HepG2 (cell line): ENCODE measurements at regions not wholly inside any gene's neighbourhood (a gene's known extent, or its start where the extent isn't known, plus 50 kb on each side); places are given as distances from the start of the nearest gene placed in this dataset.

Experiments used
- ATAC-seq: fragments of 200-7000 bp; cut with Tn5 transposase; 3 replicates; pipeline ENCODE4 v1.9.1; 2020; ENCODE audit warnings: mild to moderate bottlenecking, moderate library complexity
- BruUV-seq: library from RNA; stranded (reverse); fragments of 400-500 nt; replicated peaks from 2 replicates; lab custom pipeline; 2021; lab: Mats Ljungman, UMichigan
- CTCF ChIA-PET: fragments of 300-600 bp; formaldehyde crosslinking; extraction: SDS; loops from one replicate; lab custom pipeline; 2021; ENCODE audit warnings: low total read pairs, inconsistent platforms, low intra/inter-chr PET ratio; lab: Yijun Ruan, JAX
- POLR2A ChIA-PET: fragments of 350-600 bp; sonication (Branson Sonifier 250); formaldehyde crosslinking; loops from one replicate; lab custom pipeline; 2020; ENCODE audit warnings: antibody characterized with exemption, inconsistent platforms; lab: Yijun Ruan, JAX
- DNase-seq: peaks from one replicate; pipeline ENCODE4 v3.0.0-alpha.2; 2015; ENCODE audit warnings: low spot score
- FAIRE-seq: peaks from 3 replicates; lab custom pipeline; 2011; peaks lifted over from hg19 to GRCh38; lab: Jason Lieb, UNC
- H2AFZ ChIP-seq: one replicate; pipeline ENCODE4 v1.6.1; 2011; ENCODE audit warnings: low read length, inconsistent platforms
- H3K27ac ChIP-seq: fragments of 300-600 bp; 3 replicates; pipeline ENCODE4 v1.8.0; 2011; ENCODE audit warnings: mixed run types, mild to moderate bottlenecking, mixed read lengths, low read length, inconsistent platforms; ENCODE audit not compliant: insufficient read depth; ENCODE audit errors: extremely low read length
- H3K27me3 ChIP-seq, 2 experiments: fragments of 200-600 bp in 1 of 2; 2 replicates in 1 of 2; 3 replicates in 1 of 2; pipeline versions ENCODE4 v1.6.0 to v1.8.0; 2011; ENCODE audit warnings: low read length in 2 of 2, mild to moderate bottlenecking in 2 of 2, moderate library complexity in 2 of 2, inconsistent platforms in 1 of 2; ENCODE audit not compliant: insufficient read depth in 2 of 2, control insufficient read depth in 1 of 2
- H3K36me3 ChIP-seq, 2 experiments: fragments of 200-600 bp in 1 of 2; replicated peaks in 1 of 2; 2 replicates in 1 of 2; 3 replicates in 1 of 2; pipeline versions ENCODE4 v1.5.1 to v1.8.0; 2011; ENCODE audit warnings: low read length in 2 of 2, inconsistent platforms in 1 of 2; ENCODE audit not compliant: insufficient read depth in 2 of 2, control insufficient read depth in 1 of 2
- H3K4me1 ChIP-seq: 2 replicates; pipeline ENCODE4 v1.5.1; 2012; ENCODE audit warnings: low read length, inconsistent platforms; ENCODE audit not compliant: insufficient read depth
- H3K4me2 ChIP-seq: 2 replicates; pipeline ENCODE4 v1.6.0; 2011; ENCODE audit warnings: low read depth, low read length, inconsistent platforms
- H3K4me3 ChIP-seq, 3 experiments: fragments of 200-600 bp in 1 of 3; sonication (generic), shearing (Covaris generic) in 1 of 3; replicated peaks in 1 of 3; 2 replicates each; pipeline ENCODE4 v1.5.1; 2011 to 2016; ENCODE audit warnings: low read length in 3 of 3, inconsistent platforms in 2 of 3, low read depth in 2 of 3, mild to moderate bottlenecking in 2 of 3, control low read depth in 1 of 3, mixed read lengths in 1 of 3; ENCODE audit not compliant: insufficient read depth in 1 of 3
- H3K79me2 ChIP-seq: one replicate; pipeline ENCODE4 v1.6.1; 2011; ENCODE audit warnings: low read length, inconsistent platforms; ENCODE audit not compliant: insufficient read depth
- H3K9ac ChIP-seq: 2 replicates; pipeline ENCODE4 v1.6.0; 2011; ENCODE audit warnings: mild to moderate bottlenecking, low read depth, low read length, inconsistent platforms; ENCODE audit not compliant: insufficient read depth
- H3K9me3 ChIP-seq: 2 replicates; pipeline ENCODE4 v1.5.1; 2012; ENCODE audit warnings: mild to moderate bottlenecking, low read length
- H4K20me1 ChIP-seq: 2 replicates; pipeline ENCODE4 v1.6.0; 2011; ENCODE audit warnings: inconsistent platforms, mild to moderate bottlenecking, low read length, moderate library complexity; ENCODE audit not compliant: insufficient read depth
- ATRX ChIP-seq: sonication (generic); formaldehyde crosslinking; IDR thresholded peaks from 2 replicates; pipeline ENCODE4 v1.4.0; 2020; ENCODE audit warnings: missing genetic modification reagents, borderline replicate concordance
- HNRNPH1 ChIP-seq: fragments of 200-400 bp; formaldehyde crosslinking; optimal IDR thresholded peaks from 2 replicates; pipeline ENCODE3; 2017; ENCODE audit warnings: mild to moderate bottlenecking, low read depth, low read length
- KLF12 ChIP-seq: sonication (generic); formaldehyde crosslinking; IDR thresholded peaks from 2 replicates; pipeline ENCODE4 v1.4.0; 2020; ENCODE audit warnings: missing genetic modification reagents, borderline replicate concordance
- MAF1 ChIP-seq: sonication (generic); formaldehyde crosslinking; IDR thresholded peaks from 2 replicates; pipeline ENCODE4 v1.5.0; 2020; ENCODE audit warnings: missing genetic modification reagents, borderline replicate concordance
- MAZ ChIP-seq, 2 experiments: sonication (generic) in 1 of 2; formaldehyde crosslinking in 1 of 2; IDR thresholded peaks; 2 replicates each; pipeline versions ENCODE4 v1.5.0 to v1.6.1; 2012 to 2020; ENCODE audit warnings: low read depth in 2 of 2, mild to moderate bottlenecking in 2 of 2, borderline replicate concordance in 1 of 2, improper control_type of control experiment in 1 of 2, low read length in 1 of 2, missing genetic modification reagents in 1 of 2, moderate library complexity in 1 of 2
- MXI1 ChIP-seq: IDR thresholded peaks from 3 replicates; pipeline ENCODE4 v1.6.1; 2012; ENCODE audit warnings: low read depth, low read length, inconsistent platforms, borderline replicate concordance
- NCOR1 ChIP-seq: fragments of 200-600 bp; sonication (generic); IDR thresholded peaks from 2 replicates; pipeline ENCODE4 v1.7.0; 2017; ENCODE audit warnings: antibody characterized with exemption, low read length, borderline replicate concordance
- NFYB ChIP-seq: sonication (generic); formaldehyde crosslinking; IDR thresholded peaks from 2 replicates; pipeline ENCODE4 v1.4.0; 2020; ENCODE audit warnings: missing genetic modification reagents
- SNAPC2 ChIP-seq: sonication (generic); formaldehyde crosslinking; IDR thresholded peaks from 2 replicates; pipeline ENCODE4 v1.8.1; 2022; ENCODE audit warnings: mild to moderate bottlenecking, missing genetic modification reagents
- SPEN ChIP-seq: sonication (generic); formaldehyde crosslinking; IDR thresholded peaks from 2 replicates; pipeline ENCODE4 v1.5.1; 2020; ENCODE audit warnings: low read depth, mild to moderate bottlenecking, missing genetic modification reagents
- YEATS4 ChIP-seq: sonication (generic); formaldehyde crosslinking; IDR thresholded peaks from 2 replicates; pipeline ENCODE4 v1.4.0; 2020; ENCODE audit warnings: missing genetic modification reagents, borderline replicate concordance
- WGBS: methylation state at CpG from one replicate; pipeline ENCODE4 v1.1.6; 2017; ENCODE audit warnings: low lambda C conversion rate; 5-methylcytosine and 5-hydroxymethylcytosine counted together
- in situ Hi-C: cut with HindIII; loops from 2 replicates; pipeline ENCODE4 v1.10.0; 2017; ENCODE audit warnings: low pct_unique_long_range_greater_than_20kb; ENCODE audit not compliant: extremely low pct_ligation_motif_present
- intact Hi-C: fragments of 100-400 bp; cut with micrococcal nuclease; formaldehyde crosslinking; loops from one replicate; pipeline ENCODE4 v1.10.0; 2022; ENCODE audit not compliant: unreplicated experiment
- TF ChIP-seq, protein P1 (sequence below): sonication (generic); formaldehyde crosslinking; IDR thresholded peaks from 2 replicates; pipeline ENCODE4 v1.5.1; 2020; ENCODE audit warnings: mild to moderate bottlenecking, missing genetic modification reagents
- TF ChIP-seq, protein P2 (sequence below): sonication (generic); formaldehyde crosslinking; IDR thresholded peaks from 2 replicates; pipeline ENCODE4 v1.5.0; 2020; ENCODE audit warnings: missing genetic modification reagents, mild to moderate bottlenecking, borderline replicate concordance

DNA sequence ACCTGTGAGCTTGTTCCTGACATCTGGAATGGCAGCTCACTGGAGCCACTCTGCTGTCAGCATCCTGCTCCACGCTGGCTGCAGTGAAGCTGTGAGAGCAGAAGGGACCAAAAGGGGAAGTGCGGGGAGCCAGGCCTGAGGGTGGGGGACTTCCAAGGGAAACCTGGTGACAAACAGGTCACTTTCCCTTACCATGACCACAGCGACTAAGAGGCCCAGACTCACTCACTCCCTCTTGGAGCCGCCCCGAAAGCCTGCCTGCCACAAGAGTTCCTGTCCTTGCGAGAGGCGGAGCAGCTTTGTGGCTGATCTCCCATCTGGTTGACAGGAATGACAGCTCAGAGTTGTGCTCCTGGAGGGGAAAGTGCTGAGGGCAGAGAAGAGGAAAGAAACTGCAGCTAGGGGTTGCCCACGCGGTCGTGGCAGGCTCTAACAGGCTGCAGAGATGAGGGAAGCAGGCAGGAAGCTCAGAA, 183.8 kb upstream of the NTM start (continued):
- no peak for TF ChIP-seq NFYB (CRISPR knock-in tag)

DNA sequence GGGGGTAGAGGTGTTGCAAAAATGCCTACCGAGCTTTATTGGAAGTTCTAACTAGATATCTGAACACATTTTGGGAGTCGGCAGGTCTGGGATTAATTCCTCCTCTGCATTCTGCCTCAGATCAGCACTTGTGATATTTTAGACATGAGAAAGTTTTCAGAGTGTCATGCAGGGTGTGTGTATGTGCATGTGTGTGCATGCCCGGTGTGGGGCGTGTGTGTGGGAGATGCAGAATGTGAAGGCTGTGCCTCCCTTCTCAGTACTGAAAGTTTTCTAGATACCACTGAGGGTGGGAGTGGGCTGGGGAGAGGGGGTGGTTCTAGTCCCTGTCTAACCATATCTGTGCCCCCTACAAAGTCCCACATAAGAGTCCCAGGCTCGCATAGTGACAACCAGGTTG, 180.0 kb upstream of the NTM start:
- POLR2A ChIA-PET = no interaction called here
- no peak overlapping the region for H3K4me2 ChIP-seq
- no TSS peak for BruUV-seq
- DNase-seq = no peak
- no peak overlapping the region for H3K27ac ChIP-seq
- TF ChIP-seq SPEN (CRISPR knock-in tag) (no peak), NCOR1 (no peak), KLF12 (CRISPR knock-in tag) (no peak), MXI1 (no peak), MAF1 (CRISPR knock-in tag) (no peak), YEATS4 (no peak), SNAPC2 (CRISPR knock-in tag) (no peak), HNRNPH1 (no peak), ATRX (no peak), MAZ (IDR thresholded peaks at IDR 0.05; ENCODE audit: borderline replicate concordance, low read depth, low read length) (no peak), MAZ (CRISPR knock-in tag; IDR thresholded peaks at IDR 0.05; ENCODE audit: low read depth) (no peak)
- TF ChIP-seq, protein P1, sequence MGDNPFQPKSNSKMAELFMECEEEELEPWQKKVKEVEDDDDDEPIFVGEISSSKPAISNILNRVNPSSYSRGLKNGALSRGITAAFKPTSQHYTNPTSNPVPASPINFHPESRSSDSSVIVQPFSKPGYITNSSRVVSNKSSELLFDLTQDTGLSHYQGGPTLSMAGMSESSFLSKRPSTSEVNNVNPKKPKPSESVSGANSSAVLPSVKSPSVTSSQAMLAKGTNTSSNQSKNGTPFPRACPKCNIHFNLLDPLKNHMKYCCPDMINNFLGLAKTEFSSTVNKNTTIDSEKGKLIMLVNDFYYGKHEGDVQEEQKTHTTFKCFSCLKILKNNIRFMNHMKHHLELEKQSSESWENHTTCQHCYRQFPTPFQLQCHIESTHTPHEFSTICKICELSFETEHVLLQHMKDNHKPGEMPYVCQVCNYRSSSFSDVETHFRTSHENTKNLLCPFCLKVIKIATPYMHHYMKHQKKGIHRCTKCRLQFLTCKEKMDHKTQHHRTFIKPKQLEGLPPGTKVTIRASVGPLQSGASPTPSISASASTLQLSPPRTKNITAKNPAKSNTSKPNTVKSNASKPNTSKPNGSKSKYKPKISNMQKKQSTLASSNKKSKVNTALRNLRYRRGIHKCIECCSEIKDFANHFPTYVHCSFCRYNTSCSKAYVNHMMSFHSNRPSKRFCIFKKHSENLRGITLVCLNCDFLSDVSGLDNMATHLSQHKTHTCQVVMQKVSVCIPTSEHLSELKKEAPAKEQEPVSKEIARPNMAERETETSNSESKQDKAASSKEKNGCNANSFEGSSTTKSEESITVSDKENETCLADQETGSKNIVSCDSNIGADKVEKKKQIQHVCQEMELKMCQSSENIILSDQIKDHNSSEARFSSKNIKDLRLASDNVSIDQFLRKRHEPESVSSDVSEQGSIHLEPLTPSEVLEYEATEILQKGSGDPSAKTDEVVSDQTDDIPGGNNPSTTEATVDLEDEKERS = no peak
- TF ChIP-seq, protein P2, sequence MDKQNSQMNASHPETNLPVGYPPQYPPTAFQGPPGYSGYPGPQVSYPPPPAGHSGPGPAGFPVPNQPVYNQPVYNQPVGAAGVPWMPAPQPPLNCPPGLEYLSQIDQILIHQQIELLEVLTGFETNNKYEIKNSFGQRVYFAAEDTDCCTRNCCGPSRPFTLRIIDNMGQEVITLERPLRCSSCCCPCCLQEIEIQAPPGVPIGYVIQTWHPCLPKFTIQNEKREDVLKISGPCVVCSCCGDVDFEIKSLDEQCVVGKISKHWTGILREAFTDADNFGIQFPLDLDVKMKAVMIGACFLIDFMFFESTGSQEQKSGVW = no peak
- H2AFZ ChIP-seq = no peak overlapping the region
- no peaks in the 10 kb centered on the region for H3K36me3 ChIP-seq
- no peak for ATAC-seq
- WGBS = 25% methylated on average over 4 of the region's 5 CpGs
- in situ Hi-C loops = no loop called here
- no peaks in the 10 kb centered on the region for H3K4me1 ChIP-seq
- no peaks in the 10 kb centered on the region for H4K20me1 ChIP-seq
- FAIRE-seq = no peak
- no peaks in the 10 kb centered on the region for H3K9me3 ChIP-seq
- H3K4me3 ChIP-seq = no peak overlapping the region
- CTCF ChIA-PET = no interaction called here
- H3K79me2 ChIP-seq = no peaks in the 10 kb centered on the region
- no peak overlapping the region for H3K9ac ChIP-seq
- H3K27me3 ChIP-seq = peaks cover 4 to 17% of the 10 kb centered on the region in 2 experiments; a peak in 3 of 5 replicates
- intact Hi-C loops = no loop called here
